Fibroblast of villous mesenchyme (primary cell): ENCODE measurements at regions not wholly inside any gene's neighbourhood (a gene's known extent, or its start where the extent isn't known, plus 50 kb on each side); places are given as distances from the start of the nearest gene placed in this dataset.

Experiments
- DNase-seq: peaks from one replicate; pipeline ENCODE4 v3.0.0-alpha.2; 2010; ENCODE audit warnings: low read depth
- H3K4me3 ChIP-seq: 2 replicates; pipeline ENCODE4 v1.5.1; 2011; ENCODE audit warnings: low read depth, mild to moderate bottlenecking, low read length
- TF ChIP-seq, protein P1 (sequence below): IDR thresholded peaks from 2 replicates; pipeline ENCODE4 v1.5.1; 2012; ENCODE audit warnings: low read depth, mild to moderate bottlenecking, low read length; ENCODE audit not compliant: insufficient read depth

DNA sequence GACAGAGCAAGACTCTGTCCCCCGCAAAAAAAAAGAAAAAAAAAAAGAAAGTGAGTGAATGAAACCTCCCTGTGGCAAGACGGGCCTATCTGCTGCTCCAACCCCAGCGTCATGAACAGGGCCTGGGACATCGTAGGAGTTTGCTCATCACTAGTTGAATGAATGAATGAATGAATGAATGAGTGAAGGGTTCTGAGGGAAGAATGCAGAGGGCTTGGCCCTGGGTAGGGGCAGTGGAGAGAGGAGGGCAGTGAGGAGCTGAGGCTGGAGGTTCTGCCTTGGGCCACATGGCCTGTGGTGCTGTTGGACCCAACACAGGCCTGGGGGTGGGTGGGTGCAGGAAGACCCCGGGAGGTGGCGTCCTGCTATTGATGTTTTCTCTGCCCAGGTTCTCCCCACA lies 125.5 kb upstream of the CIBAR2 start:
- no peak overlapping the region for H3K4me3 ChIP-seq
- TF ChIP-seq, protein P1, sequence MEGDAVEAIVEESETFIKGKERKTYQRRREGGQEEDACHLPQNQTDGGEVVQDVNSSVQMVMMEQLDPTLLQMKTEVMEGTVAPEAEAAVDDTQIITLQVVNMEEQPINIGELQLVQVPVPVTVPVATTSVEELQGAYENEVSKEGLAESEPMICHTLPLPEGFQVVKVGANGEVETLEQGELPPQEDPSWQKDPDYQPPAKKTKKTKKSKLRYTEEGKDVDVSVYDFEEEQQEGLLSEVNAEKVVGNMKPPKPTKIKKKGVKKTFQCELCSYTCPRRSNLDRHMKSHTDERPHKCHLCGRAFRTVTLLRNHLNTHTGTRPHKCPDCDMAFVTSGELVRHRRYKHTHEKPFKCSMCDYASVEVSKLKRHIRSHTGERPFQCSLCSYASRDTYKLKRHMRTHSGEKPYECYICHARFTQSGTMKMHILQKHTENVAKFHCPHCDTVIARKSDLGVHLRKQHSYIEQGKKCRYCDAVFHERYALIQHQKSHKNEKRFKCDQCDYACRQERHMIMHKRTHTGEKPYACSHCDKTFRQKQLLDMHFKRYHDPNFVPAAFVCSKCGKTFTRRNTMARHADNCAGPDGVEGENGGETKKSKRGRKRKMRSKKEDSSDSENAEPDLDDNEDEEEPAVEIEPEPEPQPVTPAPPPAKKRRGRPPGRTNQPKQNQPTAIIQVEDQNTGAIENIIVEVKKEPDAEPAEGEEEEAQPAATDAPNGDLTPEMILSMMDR: no peak

DNA sequence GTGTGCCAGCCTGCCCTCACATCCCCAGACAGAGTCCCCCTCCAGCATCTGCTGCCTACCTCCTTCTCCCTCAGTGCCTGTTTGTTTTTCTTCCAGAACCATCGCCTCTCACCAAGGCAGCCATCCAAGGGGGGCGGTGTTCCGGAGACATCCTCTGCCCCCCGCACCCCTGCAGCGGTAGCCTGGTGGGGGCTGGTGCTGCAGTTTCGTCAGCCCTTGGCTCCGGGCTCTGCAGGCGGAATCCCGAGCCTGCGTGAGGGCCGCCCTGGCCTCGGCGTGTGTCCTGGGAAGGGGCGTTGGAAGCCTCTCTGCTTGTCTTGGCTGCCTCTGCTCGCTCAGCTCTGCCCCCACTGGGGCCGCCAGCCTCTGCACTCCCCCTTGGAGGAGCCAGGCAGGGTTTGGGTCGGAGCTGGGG lies 126.0 kb upstream of the CIBAR2 start:
- TF ChIP-seq, protein P1: peak; percentile 17
- DNase-seq: peak; percentile 85
- no peak overlapping the region for H3K4me3 ChIP-seq

More for the DNA sequence above, 125.5 kb upstream of the CIBAR2 start:
- no peak for DNase-seq

DNA sequence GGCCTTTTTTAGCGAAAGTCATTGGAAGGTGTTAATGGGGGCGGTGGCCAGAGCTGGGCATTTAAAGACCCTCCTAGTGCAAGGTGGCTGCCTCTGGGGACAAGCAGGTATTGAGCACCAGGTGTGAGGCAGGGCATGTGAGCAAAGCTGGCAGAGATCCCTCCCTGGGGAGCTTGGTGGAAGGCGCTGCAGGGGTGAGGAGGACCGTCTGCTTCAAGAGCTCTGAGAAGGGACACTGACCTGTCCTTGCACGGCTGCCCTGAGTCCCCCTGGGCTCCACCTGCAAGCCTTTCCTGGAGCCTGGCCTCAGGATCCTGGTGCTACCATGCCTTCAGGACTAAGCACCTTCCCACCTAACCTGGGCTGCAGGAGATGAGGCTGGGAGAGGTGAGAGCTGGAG lies 127.0 kb upstream of the CIBAR2 start:
- H3K4me3 ChIP-seq: no peak overlapping the region
- TF ChIP-seq, protein P1: no peak
- no peak for DNase-seq

DNA sequence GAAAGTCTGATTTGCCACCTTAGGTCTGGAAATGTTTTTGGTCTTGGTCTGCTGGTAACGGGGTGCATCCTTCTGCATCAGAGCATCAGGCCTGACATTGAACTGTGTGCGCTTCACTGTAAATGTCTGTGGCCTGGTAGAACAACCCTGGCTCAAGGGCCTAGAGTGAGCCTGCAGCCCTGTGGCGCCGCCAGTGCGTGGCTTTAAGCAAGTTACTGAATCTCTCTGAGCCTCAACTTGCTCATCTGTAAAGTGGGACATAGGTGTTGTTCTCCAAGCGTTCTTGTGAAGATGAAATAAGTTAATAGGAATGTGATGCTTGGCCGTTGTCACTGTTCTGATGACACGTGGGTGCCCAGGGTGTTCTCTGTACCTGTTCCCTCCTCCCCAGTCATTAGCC lies 127.6 kb upstream of the CIBAR2 start:
- H3K4me3 ChIP-seq: no peak overlapping the region
- TF ChIP-seq, protein P1: no peak
- no peak for DNase-seq

DNA sequence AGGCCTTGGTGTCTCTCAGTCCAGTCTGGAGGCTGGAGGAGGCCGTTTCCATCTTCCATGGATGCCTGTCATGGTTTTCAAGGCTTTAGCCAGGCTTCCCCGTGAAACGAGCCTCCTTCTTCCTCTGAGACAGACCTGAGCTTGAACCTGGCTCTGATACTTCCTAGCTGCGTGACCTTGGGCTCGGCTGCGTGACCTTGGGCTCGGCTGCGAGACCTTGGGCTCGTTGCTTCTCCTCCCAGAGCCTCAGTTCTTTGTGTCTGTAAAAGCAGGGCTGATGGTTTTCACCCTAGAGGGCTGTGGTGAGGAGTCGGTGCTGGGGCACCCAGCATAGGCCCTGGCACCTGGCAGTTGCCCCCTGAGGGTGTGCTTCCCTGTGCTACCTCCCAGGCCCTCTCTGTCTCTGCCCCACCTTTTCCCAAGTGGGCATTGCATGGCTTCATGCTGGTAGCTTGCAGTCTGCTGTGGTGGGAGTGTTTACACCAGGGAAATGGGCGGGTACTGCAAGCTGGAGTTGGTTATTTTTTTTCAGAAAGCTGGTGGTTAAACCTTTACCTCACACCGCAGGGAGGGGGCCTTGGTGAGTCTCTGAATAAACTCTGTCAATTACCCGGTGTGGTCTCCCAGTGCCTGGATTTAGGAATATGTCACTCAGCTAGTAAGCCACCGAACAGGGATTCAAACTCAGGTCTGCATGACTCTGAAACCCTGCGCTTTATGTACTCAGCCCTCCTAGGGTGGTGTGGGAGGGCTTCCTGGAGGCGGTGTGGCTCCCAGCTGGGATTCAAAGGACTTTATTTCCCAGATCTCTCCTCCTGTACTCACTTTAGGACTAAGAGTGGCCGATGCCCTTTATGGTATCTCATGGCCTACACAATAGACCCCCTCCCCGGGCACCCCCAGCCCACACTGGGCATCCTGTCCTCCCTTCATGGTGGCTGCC lies 129.0 kb upstream of the CIBAR2 start:
- TF ChIP-seq, protein P1: no peak

DNA sequence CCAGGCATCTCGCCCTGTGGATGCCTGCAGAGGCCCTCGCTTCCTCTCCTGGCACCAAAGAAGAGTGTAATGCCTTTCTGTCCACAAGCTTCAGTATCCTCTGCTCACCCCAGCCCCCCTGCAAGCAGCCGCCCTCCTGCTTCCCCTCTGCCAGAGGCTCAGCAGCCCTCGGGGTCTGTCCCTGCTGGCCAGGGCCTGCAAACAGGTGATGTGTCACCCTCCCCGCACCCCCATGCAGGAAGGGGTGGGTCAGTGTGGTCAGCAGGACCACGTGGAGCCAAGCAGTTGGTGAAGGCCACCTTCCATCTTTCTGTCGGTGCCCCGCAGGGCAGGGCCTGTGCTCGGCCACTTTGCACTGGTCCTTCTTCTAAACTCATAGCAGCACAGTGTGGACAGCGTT lies 129.9 kb upstream of the CIBAR2 start:
- DNase-seq: no peak
- TF ChIP-seq, protein P1: no peak
- H3K4me3 ChIP-seq: no peak overlapping the region

More for the DNA sequence above, 129.0 kb upstream of the CIBAR2 start:
- no peak for DNase-seq
- no peak overlapping the region for H3K4me3 ChIP-seq
